HCT116 (cell line): ENCODE measurements at regions not wholly inside any gene's neighbourhood (a gene's known extent, or its start where the extent isn't known, plus 50 kb on each side); places are given as distances from the start of the nearest gene placed in this dataset.

Source experiments
- ATAC-seq: fragments of 200-7000 bp; cut with Tn5 transposase; 2 replicates; pipeline ENCODE4 v1.9.1; 2020; ENCODE audit warnings: mild to moderate bottlenecking, moderate library complexity
- BruUV-seq: library from RNA; stranded (reverse); fragments of 400-500 nt; replicated peaks from 2 replicates; lab custom pipeline; 2021; lab: Mats Ljungman, UMichigan
- CTCF ChIA-PET: fragments of 300-600 bp; sonication (Branson Sonifier 250); formaldehyde crosslinking; loops from one replicate; lab custom pipeline; 2021; ENCODE audit warnings: antibody characterized with exemption; lab: Charles Lee
- POLR2A ChIA-PET: fragments of 300-600, 350-600 bp; sonication (Branson Sonifier 250); formaldehyde crosslinking; loops from one replicate; lab custom pipeline; 2021; ENCODE audit warnings: antibody characterized with exemption; lab: Charles Lee
- RAD21 ChIA-PET, 2 experiments: fragments of 300-600 bp; sonication (Branson Sonifier 250); formaldehyde crosslinking; loops; one replicate each; lab custom pipeline; 2023; ENCODE audit warnings: low total read pairs in 2 of 2; ENCODE audit not compliant: uncharacterized antibody in 2 of 2, unreplicated experiment in 2 of 2, low non-redundant PET in 1 of 2; lab: Charles Lee
- DNase-seq: peaks from one replicate; pipeline ENCODE4 v3.0.0-alpha.2; 2010; ENCODE audit warnings: low read depth, low spot score
- H2AFZ ChIP-seq: fragments of 200-600 bp; shearing (Covaris generic), sonication (generic); 2 replicates; pipeline ENCODE4 v1.6.1; 2017; ENCODE audit warnings: low read depth, mixed run types, mixed read lengths, antibody characterized with exemption, low read length; ENCODE audit not compliant: poor library complexity, severe bottlenecking
- H3K27ac ChIP-seq: 2 replicates; pipeline ENCODE4 v1.5.1; 2012; ENCODE audit warnings: low read depth, low read length
- H3K27me3 ChIP-seq: fragments of 200-600 bp; sonication (generic); 2 replicates; pipeline ENCODE4 v1.6.1; 2016; ENCODE audit warnings: mixed run types, low read length, mixed read lengths; ENCODE audit not compliant: insufficient read depth
- H3K36me3 ChIP-seq, 2 experiments: fragments of 200-500 bp in 1 of 2; fragments of 200-600 bp in 1 of 2; sonication (Bioruptor generic) in 1 of 2; sonication (generic) in 1 of 2; 2 replicates each; pipeline versions ENCODE4 v1.5.1 to v1.6.1; 2014 to 2016; ENCODE audit warnings: low read length in 2 of 2, inconsistent platforms in 1 of 2, mixed read lengths in 1 of 2, mixed run types in 1 of 2; ENCODE audit not compliant: insufficient read depth in 2 of 2, control insufficient read depth in 1 of 2
- H3K4me1 ChIP-seq, 2 experiments: fragments of 200-600 bp in 1 of 2; sonication (generic) in 1 of 2; 2 replicates each; pipeline versions ENCODE4 v1.5.1 to v1.6.1; 2012 to 2017; ENCODE audit warnings: low read length in 2 of 2, inconsistent platforms in 1 of 2, mild to moderate bottlenecking in 1 of 2, mixed read lengths in 1 of 2, mixed run types in 1 of 2, moderate library complexity in 1 of 2; ENCODE audit not compliant: insufficient read depth in 2 of 2, control insufficient read depth in 1 of 2
- H3K4me2 ChIP-seq: fragments of 200-600 bp; sonication (generic); 2 replicates; pipeline ENCODE4 v1.6.1; 2017; ENCODE audit warnings: mixed run types, low read length, mixed read lengths
- H3K4me3 ChIP-seq, 2 experiments: fragments of 200-600 bp in 1 of 2; sonication (generic) in 1 of 2; replicated peaks in 1 of 2; 2 replicates each; pipeline ENCODE4 v1.5.1; 2011 to 2016; ENCODE audit warnings: low read length in 2 of 2, control low read depth in 1 of 2, low read depth in 1 of 2, mild to moderate bottlenecking in 1 of 2, mixed read lengths in 1 of 2, mixed run types in 1 of 2
- H3K79me2 ChIP-seq: fragments of 200-600 bp; sonication (generic); 2 replicates; pipeline ENCODE4 v1.6.1; 2017; ENCODE audit warnings: mild to moderate bottlenecking, mixed run types, low read length, moderate library complexity, mixed read lengths; ENCODE audit not compliant: insufficient read depth
- H3K9ac ChIP-seq: fragments of 200-600 bp; sonication (generic); 2 replicates; pipeline ENCODE4 v1.6.1; 2016; ENCODE audit warnings: low read length, mixed read lengths
- H3K9me2 ChIP-seq: fragments of 200-600 bp; sonication (generic), shearing (Covaris generic); 2 replicates; pipeline ENCODE4 v1.6.1; 2017; ENCODE audit warnings: mixed run types, mild to moderate bottlenecking, moderate library complexity; ENCODE audit not compliant: insufficient read depth
- H3K9me3 ChIP-seq, 2 experiments: fragments of 200-500 bp in 1 of 2; fragments of 200-600 bp in 1 of 2; sonication (Bioruptor generic) in 1 of 2; sonication (generic) in 1 of 2; 2 replicates each; pipeline ENCODE4 v1.6.1; 2014 to 2017; ENCODE audit warnings: low read length in 2 of 2, mixed read lengths in 2 of 2, inconsistent platforms in 1 of 2, low read depth in 1 of 2, mild to moderate bottlenecking in 1 of 2, mixed run types in 1 of 2, moderate library complexity in 1 of 2; ENCODE audit not compliant: control insufficient read depth in 1 of 2, insufficient read depth in 1 of 2
- H4K20me1 ChIP-seq: fragments of 200-600 bp; sonication (generic), shearing (Covaris generic); 2 replicates; pipeline ENCODE4 v1.6.1; 2017; ENCODE audit warnings: mixed run types, mild to moderate bottlenecking, moderate library complexity; ENCODE audit not compliant: insufficient read depth
- ATF3 ChIP-seq: IDR thresholded peaks from 2 replicates; pipeline ENCODE4 v1.6.1; 2012
- CBX3 ChIP-seq: IDR thresholded peaks from 2 replicates; pipeline ENCODE4 v1.6.1; 2012; ENCODE audit warnings: low read depth
- CEBPB ChIP-seq: IDR thresholded peaks from 2 replicates; pipeline ENCODE4 v1.6.1; 2012; ENCODE audit warnings: low read depth
- CTCF ChIP-seq, 3 experiments: fragments of 200-600 bp in 1 of 3; sonication (generic) in 1 of 3; IDR thresholded peaks in 2 of 3; conservative IDR thresholded peaks in 1 of 3; 2 replicates each; pipeline ENCODE4 v1.5.1; 2012 to 2017; ENCODE audit warnings: low read depth in 2 of 3, low read length in 2 of 3, antibody characterized with exemption in 1 of 3, borderline replicate concordance in 1 of 3, control low read depth in 1 of 3, mild to moderate bottlenecking in 1 of 3, mixed read lengths in 1 of 3, mixed run types in 1 of 3, moderate library complexity in 1 of 3; ENCODE audit not compliant: insufficient read depth in 1 of 3
- ELF1 ChIP-seq: IDR thresholded peaks from 2 replicates; pipeline ENCODE4 v1.6.1; 2012; ENCODE audit warnings: low read depth, borderline replicate concordance
- EZH2 ChIP-seq: fragments of 200-600 bp; sonication (generic); IDR thresholded peaks from 2 replicates; pipeline ENCODE4 v1.6.1; 2017; ENCODE audit warnings: antibody characterized with exemption, mixed run types
- EZH2phosphoT487 ChIP-seq: fragments of 200-600 bp; IDR thresholded peaks from 2 replicates; pipeline ENCODE4 v1.6.1; 2018; ENCODE audit warnings: antibody characterized with exemption, borderline replicate concordance
- JUND ChIP-seq: IDR thresholded peaks from 2 replicates; pipeline ENCODE4 v1.6.1; 2012
- MAX ChIP-seq: IDR thresholded peaks from 2 replicates; pipeline ENCODE4 v1.6.1; 2012
- POLR2A ChIP-seq: IDR thresholded peaks from 2 replicates; pipeline ENCODE4 v1.7.0; 2011; ENCODE audit warnings: borderline replicate concordance; ENCODE audit not compliant: insufficient read depth, insufficient read length; ENCODE audit errors: extremely low read depth
- POLR2AphosphoS5 ChIP-seq: IDR thresholded peaks from 2 replicates; pipeline ENCODE4 v1.6.1; 2011; ENCODE audit warnings: mild to moderate bottlenecking, low read depth, low read length, moderate library complexity
- RAD21 ChIP-seq: IDR thresholded peaks from 2 replicates; pipeline ENCODE4 v1.6.1; 2012; ENCODE audit warnings: low read depth, mild to moderate bottlenecking
- REST ChIP-seq: IDR thresholded peaks from 2 replicates; pipeline ENCODE4 v1.6.1; 2012; ENCODE audit warnings: low read depth
- SIN3A ChIP-seq: IDR thresholded peaks from 2 replicates; pipeline ENCODE4 v1.6.1; 2012; ENCODE audit warnings: low read depth
- SP1 ChIP-seq: IDR thresholded peaks from 2 replicates; pipeline ENCODE4 v1.6.1; 2012; ENCODE audit warnings: low read depth
- SRF ChIP-seq: IDR thresholded peaks from 2 replicates; pipeline ENCODE4 v1.6.1; 2012; ENCODE audit warnings: low read depth
- TCF7L2 ChIP-seq: IDR thresholded peaks from 2 replicates; pipeline ENCODE4 v1.7.0; 2011; ENCODE audit warnings: borderline replicate concordance, inconsistent platforms; ENCODE audit not compliant: insufficient read depth, insufficient read length; ENCODE audit errors: extremely low read depth
- YY1 ChIP-seq: IDR thresholded peaks from 2 replicates; pipeline ENCODE4 v1.6.1; 2011; ENCODE audit warnings: low read length, low read depth, moderate library complexity, mild to moderate bottlenecking; ENCODE audit not compliant: insufficient replicate concordance; ENCODE audit errors: extremely low read depth
- ZNF274 ChIP-seq: fragments of 200-500 bp; sonication (Bioruptor generic); IDR thresholded peaks from 2 replicates; pipeline ENCODE4 v1.6.1; 2014; ENCODE audit warnings: mild to moderate bottlenecking, low read depth, low read length, inconsistent platforms
- intact Hi-C: fragments of 100-400 bp; cut with micrococcal nuclease; formaldehyde crosslinking; loops from 2 replicates; pipeline ENCODE4 v1.10.0; 2022

- Histone ChIP-seq H3K79me2 (no peaks in the 10 kb centered on the region), H3K4me2 (no peak overlapping the region), H2AFZ (no peak overlapping the region), H3K36me3 (no peaks in the 10 kb centered on the region), H3K4me3 (no peak overlapping the region), H3K9me3 (no peaks in the 10 kb centered on the region), H3K9me2 (no peaks in the 10 kb centered on the region), H3K27ac (no peak overlapping the region), H3K4me1 (no peaks in the 10 kb centered on the region), H3K27me3 (peaks cover 25% of the 10 kb centered on the region), H3K9ac (no peak overlapping the region), H4K20me1 (no peaks in the 10 kb centered on the region)
- no TSS peak for BruUV-seq
- no peak for TF ChIP-seq SP1
- no peak for TF ChIP-seq POLR2A
- TF ChIP-seq SIN3A = no peak
- no peak for TF ChIP-seq RAD21
- no peak for TF ChIP-seq SRF
- no peak for TF ChIP-seq EZH2phosphoT487
- no peak for TF ChIP-seq POLR2AphosphoS5
- TF ChIP-seq JUND = no peak
- TF ChIP-seq YY1 = no peak
- TF ChIP-seq REST = no peak
- no peak for TF ChIP-seq TCF7L2
- no peak for TF ChIP-seq MAX
- no peak for TF ChIP-seq CEBPB
- no peak for TF ChIP-seq ZNF274
- no peak for TF ChIP-seq ELF1
- TF ChIP-seq ATF3 = no peak
- no peak for TF ChIP-seq CTCF (IDR thresholded peaks at IDR 0.05 in 2 of 3, conservative IDR thresholded peaks at IDR 0.05 in 1 of 3; ENCODE audit: borderline replicate concordance in 1 of 3, insufficient read depth in 1 of 3, low read depth in 2 of 3, low read length in 2 of 3)
- TF ChIP-seq CBX3 = no peak
- TF ChIP-seq EZH2 = no peak
- intact Hi-C loops = no loop called here
- ChIA-PET RAD21 (no interaction called here), CTCF (no interaction called here), POLR2A (no interaction called here)
- DNase-seq (no peak), ATAC-seq (no peak)
Measured at GRCh38 chr5:167897371-167897770, 394.1 kb upstream of the WWC1 start.
